Bronchial epithelial cell (primary cell): ENCODE measurements at regions not wholly inside any gene's neighbourhood (a gene's known extent, or its start where the extent isn't known, plus 50 kb on each side); places are given as distances from the start of the nearest gene placed in this dataset.

Experiments used
- DNase-seq: peaks from one replicate; pipeline ENCODE4 v3.0.0-alpha.2; 2010; ENCODE audit warnings: low read depth
- FAIRE-seq: peaks from 2 replicates; lab custom pipeline; 2011; peaks lifted over from hg19 to GRCh38; lab: Jason Lieb, UNC
- H3K27me3 ChIP-seq: 2 replicates; pipeline ENCODE4 v1.5.1; 2011; ENCODE audit warnings: low read length; ENCODE audit not compliant: control insufficient read depth, insufficient read depth
- H3K36me3 ChIP-seq: 2 replicates; pipeline ENCODE4 v1.5.1; 2011; ENCODE audit warnings: low read length; ENCODE audit not compliant: control insufficient read depth, insufficient read depth
- H3K4me3 ChIP-seq: 2 replicates; pipeline ENCODE4 v1.5.1; 2011; ENCODE audit warnings: mild to moderate bottlenecking, low read depth, low read length, control low read depth
- TF ChIP-seq, protein P1 (sequence below): IDR thresholded peaks from 2 replicates; pipeline ENCODE4 v1.5.1; 2011; ENCODE audit warnings: mild to moderate bottlenecking, moderate library complexity, low read length, control low read depth, inconsistent platforms; ENCODE audit not compliant: insufficient read depth, severe bottlenecking

DNA sequence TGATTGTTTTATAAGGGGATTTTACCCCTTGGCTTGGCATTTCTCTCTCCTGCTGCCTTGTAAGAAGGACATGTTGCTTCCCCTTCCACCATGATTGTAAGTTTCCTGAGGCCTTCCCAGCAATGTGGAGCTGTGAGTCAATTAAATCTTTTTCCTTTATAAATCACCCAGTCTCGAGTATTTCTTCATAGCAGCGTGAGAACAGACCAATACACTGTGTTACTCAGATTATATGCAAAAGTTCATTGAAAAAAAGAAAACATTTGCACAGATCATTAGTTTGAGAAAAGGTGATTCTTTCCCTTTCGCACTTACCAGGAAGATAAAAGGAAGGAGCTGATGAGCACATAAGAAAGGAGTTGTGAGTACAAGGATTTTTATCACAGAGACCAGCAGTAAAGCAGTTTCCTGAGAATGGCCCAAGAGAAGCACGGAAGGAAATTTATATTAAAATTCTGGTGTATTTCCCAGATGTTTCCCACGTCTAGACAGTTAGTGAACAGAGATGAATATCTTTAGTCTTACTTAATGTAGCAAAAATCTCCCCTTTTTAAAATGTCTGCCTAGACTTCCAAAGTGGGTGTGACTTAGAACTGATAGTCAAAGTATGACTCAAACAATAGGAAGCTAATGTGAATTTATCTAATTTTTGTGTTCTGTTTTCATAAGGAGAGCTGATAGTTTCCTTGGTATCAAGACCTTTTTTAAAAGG, 431.8 kb upstream of the SGCG start:
- FAIRE-seq (no peak), DNase-seq (peak; percentile 2)
- H3K36me3 ChIP-seq, result no peaks in the 10 kb centered on the region
- H3K27me3 ChIP-seq, result no peaks in the 10 kb centered on the region
- H3K4me3 ChIP-seq, result no peak overlapping the region
- TF ChIP-seq, protein P1, sequence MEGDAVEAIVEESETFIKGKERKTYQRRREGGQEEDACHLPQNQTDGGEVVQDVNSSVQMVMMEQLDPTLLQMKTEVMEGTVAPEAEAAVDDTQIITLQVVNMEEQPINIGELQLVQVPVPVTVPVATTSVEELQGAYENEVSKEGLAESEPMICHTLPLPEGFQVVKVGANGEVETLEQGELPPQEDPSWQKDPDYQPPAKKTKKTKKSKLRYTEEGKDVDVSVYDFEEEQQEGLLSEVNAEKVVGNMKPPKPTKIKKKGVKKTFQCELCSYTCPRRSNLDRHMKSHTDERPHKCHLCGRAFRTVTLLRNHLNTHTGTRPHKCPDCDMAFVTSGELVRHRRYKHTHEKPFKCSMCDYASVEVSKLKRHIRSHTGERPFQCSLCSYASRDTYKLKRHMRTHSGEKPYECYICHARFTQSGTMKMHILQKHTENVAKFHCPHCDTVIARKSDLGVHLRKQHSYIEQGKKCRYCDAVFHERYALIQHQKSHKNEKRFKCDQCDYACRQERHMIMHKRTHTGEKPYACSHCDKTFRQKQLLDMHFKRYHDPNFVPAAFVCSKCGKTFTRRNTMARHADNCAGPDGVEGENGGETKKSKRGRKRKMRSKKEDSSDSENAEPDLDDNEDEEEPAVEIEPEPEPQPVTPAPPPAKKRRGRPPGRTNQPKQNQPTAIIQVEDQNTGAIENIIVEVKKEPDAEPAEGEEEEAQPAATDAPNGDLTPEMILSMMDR, result no peak

DNA sequence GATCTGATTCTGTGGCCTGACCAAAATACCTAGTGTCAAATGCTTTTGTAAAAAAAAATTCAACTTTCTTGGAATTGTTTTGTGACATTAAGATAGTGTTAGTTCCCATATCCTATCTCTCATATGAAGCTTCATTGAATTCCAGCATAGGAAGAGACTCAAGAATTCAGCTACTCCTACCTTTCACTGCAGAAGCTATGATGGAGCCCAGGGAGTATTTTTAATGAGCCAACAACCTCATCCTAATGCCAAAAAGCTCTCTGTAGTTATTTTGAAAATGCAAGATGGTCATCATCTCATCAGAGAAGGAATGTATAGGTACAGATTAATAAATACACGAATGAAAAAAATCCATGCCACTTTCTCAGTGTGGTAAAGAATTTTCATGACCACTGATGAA, 431.2 kb upstream of the SGCG start:
- DNase-seq (no peak), FAIRE-seq (no peak)
- TF ChIP-seq, protein P1, result no peak

DNA sequence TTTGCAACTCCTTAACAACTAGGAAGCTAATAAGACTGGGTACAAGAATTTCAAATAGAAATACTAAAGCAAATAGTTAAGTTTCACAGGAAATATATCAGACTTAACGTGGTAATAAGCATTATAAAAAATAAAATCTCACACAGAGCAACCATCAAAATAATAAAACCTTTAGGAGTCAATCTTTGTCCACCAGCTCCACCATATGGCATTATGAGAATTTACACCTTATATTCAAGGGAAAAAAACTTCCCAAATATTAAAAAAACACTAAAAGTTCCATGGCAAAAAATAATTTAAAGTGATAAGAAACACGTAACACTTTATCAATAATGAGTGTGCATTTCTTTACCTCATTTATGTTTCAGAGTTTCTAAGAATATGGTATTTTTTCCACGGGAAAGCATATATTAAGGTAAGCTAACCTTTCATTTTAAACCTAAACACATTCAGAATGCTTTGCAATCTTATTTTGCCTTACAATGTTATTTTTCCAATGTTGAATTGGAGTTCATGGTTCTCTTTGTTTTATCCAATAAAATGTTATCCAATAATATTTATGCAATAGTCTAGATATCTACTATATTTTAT, 423.2 kb upstream of the SGCG start:
- no peak for FAIRE-seq
- TF ChIP-seq, protein P1, result no peak
- no peaks in the 10 kb centered on the region for H3K27me3 ChIP-seq
- H3K36me3 ChIP-seq, result no peaks in the 10 kb centered on the region
- peak; percentile 9 for DNase-seq
- H3K4me3 ChIP-seq, result no peak overlapping the region

More for the DNA sequence above, 431.2 kb upstream of the SGCG start:
- Histone ChIP-seq H3K4me3 (no peak overlapping the region), H3K27me3 (no peaks in the 10 kb centered on the region), H3K36me3 (no peaks in the 10 kb centered on the region)

DNA sequence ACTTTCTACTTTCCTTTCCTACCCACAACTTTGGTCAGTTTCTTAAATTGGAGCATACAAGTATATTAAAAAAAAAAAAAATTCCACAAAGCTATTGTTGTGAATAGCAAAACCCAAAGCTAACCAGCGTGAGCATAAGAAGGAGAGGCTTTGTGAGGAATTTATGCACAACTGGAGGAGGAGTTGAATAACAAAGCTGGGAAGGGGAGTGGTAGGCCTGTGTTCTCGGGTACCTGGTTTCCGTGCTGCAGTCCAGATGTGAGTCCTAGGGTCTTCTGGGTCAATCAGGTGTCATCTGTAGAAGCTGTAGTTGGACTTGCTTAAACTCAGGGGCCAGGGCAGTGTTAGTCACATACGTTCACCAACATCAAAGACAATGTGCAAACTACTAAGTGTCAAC, 422.5 kb upstream of the SGCG start:
- Histone ChIP-seq H3K4me3 (no peak overlapping the region), H3K36me3 (no peaks in the 10 kb centered on the region), H3K27me3 (no peaks in the 10 kb centered on the region)
- FAIRE-seq (no peak), DNase-seq (no peak)
- TF ChIP-seq, protein P1, result no peak

DNA sequence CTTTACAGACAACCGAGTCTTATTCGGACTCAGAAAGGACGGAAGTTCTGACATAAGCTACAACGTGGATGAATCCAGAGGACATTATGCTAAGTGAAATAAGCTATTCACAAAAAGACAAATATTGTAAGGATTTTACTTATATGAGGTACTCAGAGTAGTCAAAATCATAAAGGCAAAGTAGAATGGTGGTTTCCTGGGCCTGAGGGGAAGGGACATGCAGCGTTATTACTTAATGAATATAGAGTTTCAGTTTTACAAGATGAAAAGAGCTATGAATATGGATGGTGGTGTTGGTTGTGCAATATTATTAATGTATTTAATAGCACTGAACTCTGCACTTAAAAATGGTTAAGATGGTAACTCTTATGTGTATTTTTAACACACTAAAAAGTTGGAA, 419.1 kb upstream of the SGCG start:
- no peak for FAIRE-seq
- DNase-seq, result no peak
- Histone ChIP-seq H3K4me3 (no peak overlapping the region), H3K27me3 (no peaks in the 10 kb centered on the region), H3K36me3 (no peaks in the 10 kb centered on the region)
- TF ChIP-seq, protein P1, result no peak
